Upper lobe of right lung (tissue), 1 donor: ENCODE measurements at regions not wholly inside any gene's neighbourhood (a gene's known extent, or its start where the extent isn't known, plus 50 kb on each side); places are given as distances from the start of the nearest gene placed in this dataset.
"Not testable (repeated sequence)": the region's sequence is repeated elsewhere in the genome, so short reads cannot be mapped to it uniquely, and the experiment has no call there.

Experiments used
- ATAC-seq: fragments of 200-7000 bp; cut with Tn5 transposase; one replicate; pipeline ENCODE4 v1.9.1; 2020; ENCODE audit warnings: mild to moderate bottlenecking, moderate library complexity
- DNase-seq: peaks from one replicate; pipeline ENCODE4 v3.0.0-alpha.2; 2020
- H3K27ac ChIP-seq: fragments of 200-600 bp; one replicate; pipeline ENCODE4 v1.8.0; 2022
- H3K27me3 ChIP-seq: fragments of 200-600 bp; one replicate; pipeline ENCODE4 v1.8.0; 2022; ENCODE audit warnings: mild to moderate bottlenecking
- H3K36me3 ChIP-seq: fragments of 200-600 bp; one replicate; pipeline ENCODE4 v1.8.0; 2022
- H3K4me1 ChIP-seq: fragments of 200-600 bp; one replicate; pipeline ENCODE4 v1.8.0; 2022
- H3K4me3 ChIP-seq: fragments of 200-600 bp; one replicate; pipeline ENCODE4 v1.8.0; 2022; ENCODE audit warnings: mild to moderate bottlenecking
- H3K9me3 ChIP-seq: fragments of 200-600 bp; one replicate; pipeline ENCODE4 v1.8.0; 2022
- CTCF ChIP-seq: fragments of 200-600 bp; IDR thresholded peaks from one replicate; pipeline ENCODE4 v1.8.0; 2022; ENCODE audit warnings: antibody characterized with exemption
- intact Hi-C: fragments of 100-400 bp; cut with DNase I; formaldehyde crosslinking; loops from one replicate; pipeline ENCODE4 v1.11.0; 2022
- donor health status: DM: no; HTN: yes; CAD: no; lungs with severe emphysema.

- H3K9me3 ChIP-seq = no peaks in the 10 kb centered on the region
- TF ChIP-seq CTCF = no peak
- DNase-seq = no peak
- H3K27me3 ChIP-seq = no peaks in the 10 kb centered on the region
- H3K36me3 ChIP-seq = no peaks in the 10 kb centered on the region
- no peak for ATAC-seq
- intact Hi-C loops = no loop called here
- no peak overlapping the region for H3K4me3 ChIP-seq
- no peak overlapping the region for H3K27ac ChIP-seq
- no peaks in the 10 kb centered on the region for H3K4me1 ChIP-seq
Observed at GRCh38 chr16:88128556-88128955, 177.3 kb downstream of the BANP start.

GRCh38 chr16:88129133-88129532 is 177.9 kb downstream of the BANP start:
- intact Hi-C loops, H3K4me3 ChIP-seq, ATAC-seq, H3K27me3 ChIP-seq, H3K4me1 ChIP-seq, H3K9me3 ChIP-seq, H3K27ac ChIP-seq, H3K36me3 ChIP-seq, DNase-seq: not testable (repeated sequence)

- DNase-seq (no peak), ATAC-seq (no peak)
- no peak for TF ChIP-seq CTCF
- Histone ChIP-seq H3K27me3 (no peaks in the 10 kb centered on the region), H3K4me3 (no peak overlapping the region), H3K9me3 (no peaks in the 10 kb centered on the region), H3K36me3 (no peaks in the 10 kb centered on the region), H3K27ac (no peak overlapping the region), H3K4me1 (no peaks in the 10 kb centered on the region)
- intact Hi-C loops = no loop called here
Observed at GRCh38 chr16:88130016-88130415, 178.8 kb downstream of the BANP start.

- H3K9me3 ChIP-seq = no peaks in the 10 kb centered on the region
- DNase-seq = no peak
Observed at GRCh38 chr16:88130681-88131080, 179.4 kb downstream of the BANP start.

GRCh38 chr16:88131256-88131655 is 180.0 kb downstream of the BANP start:
- H3K4me3 ChIP-seq = no peak overlapping the region
- no peak for TF ChIP-seq CTCF
- no peak for DNase-seq
- no peaks in the 10 kb centered on the region for H3K9me3 ChIP-seq
- no peak overlapping the region for H3K27ac ChIP-seq
- no peak for ATAC-seq
- intact Hi-C loops = no loop called here
- H3K27me3 ChIP-seq = no peaks in the 10 kb centered on the region
- no peaks in the 10 kb centered on the region for H3K4me1 ChIP-seq
- no peaks in the 10 kb centered on the region for H3K36me3 ChIP-seq

More at GRCh38 chr16:88130681-88131080, 179.4 kb downstream of the BANP start:
- H3K4me3 ChIP-seq = no peak overlapping the region
- intact Hi-C loops = no loop called here
- no peaks in the 10 kb centered on the region for H3K36me3 ChIP-seq
- no peak for TF ChIP-seq CTCF
- H3K27me3 ChIP-seq = no peaks in the 10 kb centered on the region
- no peaks in the 10 kb centered on the region for H3K4me1 ChIP-seq
- ATAC-seq = no peak
- no peak overlapping the region for H3K27ac ChIP-seq

GRCh38 chr16:88131966-88132365 is 180.7 kb downstream of the BANP start:
- TF ChIP-seq CTCF = no peak
- no peak overlapping the region for H3K4me3 ChIP-seq
- H3K9me3 ChIP-seq = no peaks in the 10 kb centered on the region
- DNase-seq (no peak), ATAC-seq (no peak)
- H3K4me1 ChIP-seq = no peaks in the 10 kb centered on the region
- H3K36me3 ChIP-seq = no peaks in the 10 kb centered on the region
- no peaks in the 10 kb centered on the region for H3K27me3 ChIP-seq
- no peak overlapping the region for H3K27ac ChIP-seq
- intact Hi-C loops = no loop called here
